BLaER1 (cell line): ENCODE measurements at regions not wholly inside any gene's neighbourhood (a gene's known extent, or its start where the extent isn't known, plus 50 kb on each side); places are given as distances from the start of the nearest gene placed in this dataset.

Experiments used
- H3K27ac ChIP-seq: shearing (Covaris generic); formaldehyde crosslinking; 2 replicates; pipeline ENCODE4 v1.8.1; 2022
- H3K27me3 ChIP-seq: shearing (Covaris generic); formaldehyde crosslinking; 2 replicates; pipeline ENCODE4 v1.8.1; 2022
- H3K36me3 ChIP-seq: shearing (Covaris generic); formaldehyde crosslinking; 2 replicates; pipeline ENCODE4 v1.8.1; 2022
- H3K4me1 ChIP-seq: shearing (Covaris generic); formaldehyde crosslinking; 2 replicates; pipeline ENCODE4 v1.8.1; 2022
- H3K4me2 ChIP-seq: shearing (Covaris generic); formaldehyde crosslinking; 2 replicates; pipeline ENCODE4 v1.8.1; 2022
- H3K4me3 ChIP-seq: shearing (Covaris generic); formaldehyde crosslinking; 2 replicates; pipeline ENCODE4 v1.8.1; 2022
- H3K9ac ChIP-seq: shearing (Covaris generic); formaldehyde crosslinking; 2 replicates; pipeline ENCODE4 v1.8.1; 2022
- H3K9me3 ChIP-seq: shearing (Covaris generic); formaldehyde crosslinking; 2 replicates; pipeline ENCODE4 v1.8.1; 2022
- H4K20me1 ChIP-seq: shearing (Covaris generic); formaldehyde crosslinking; 2 replicates; pipeline ENCODE4 v1.8.1; 2022
- Cebpa-rat ChIP-seq: shearing (Covaris generic); IDR thresholded peaks from 2 replicates; pipeline ENCODE4 v1.8.1; 2022

GRCh38 chr18:8975624-8976023, 126.9 kb upstream of the NDUFV2 start:
- Histone ChIP-seq H3K36me3 (no peaks in the 10 kb centered on the region), H3K4me3 (no peak overlapping the region), H3K27ac (0 out of 2 replicates have a peak overlapping the region, but pooled peaks have one; percentile 4), H3K9ac (no peak overlapping the region), H3K4me1 (peaks cover 63% of the 10 kb centered on the region), H4K20me1 (no peaks in the 10 kb centered on the region), H3K27me3 (no peaks in the 10 kb centered on the region), H3K4me2 (peak overlapping the region; percentile 47), H3K9me3 (peaks cover 17% of the 10 kb centered on the region)
- no peak for TF ChIP-seq Cebpa-rat

GRCh38 chr18:8976606-8977005, 125.9 kb upstream of the NDUFV2 start:
- Histone ChIP-seq H3K9me3 (peaks cover 17% of the 10 kb centered on the region), H3K4me3 (no peak overlapping the region), H3K27ac (no peak overlapping the region), H3K36me3 (no peaks in the 10 kb centered on the region), H3K4me2 (peak overlapping the region; percentile 47), H3K9ac (no peak overlapping the region), H3K27me3 (no peaks in the 10 kb centered on the region), H3K4me1 (peaks cover 69% of the 10 kb centered on the region), H4K20me1 (no peaks in the 10 kb centered on the region)
- TF ChIP-seq Cebpa-rat = no peak

DNA sequence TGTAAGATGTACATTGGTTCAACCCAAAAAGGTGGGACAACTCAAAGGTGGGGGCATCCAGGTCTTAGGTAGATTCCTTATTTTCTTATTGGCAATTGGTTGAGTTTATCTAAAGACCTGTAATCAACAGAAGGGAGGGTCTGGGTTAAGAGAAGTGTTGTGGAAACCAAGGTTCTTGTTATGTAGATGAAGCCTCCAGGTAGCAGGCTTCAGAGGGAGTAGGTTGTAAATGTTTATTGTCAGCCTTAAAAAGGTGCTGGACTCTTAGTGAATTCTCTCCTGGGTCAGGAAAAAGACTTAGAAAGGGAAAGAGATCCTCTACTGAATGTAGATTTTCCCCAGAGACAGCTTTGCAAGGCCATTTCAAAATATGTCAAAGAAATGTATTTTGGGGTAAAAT, 125.3 kb upstream of the NDUFV2 start:
- no peaks in the 10 kb centered on the region for H3K27me3 ChIP-seq
- H3K4me1 ChIP-seq = peaks cover 69% of the 10 kb centered on the region
- TF ChIP-seq Cebpa-rat = no peak
- no peaks in the 10 kb centered on the region for H3K36me3 ChIP-seq
- H3K27ac ChIP-seq = no peak overlapping the region
- no peak overlapping the region for H3K4me3 ChIP-seq
- H3K9me3 ChIP-seq = peaks cover 17% of the 10 kb centered on the region
- H3K9ac ChIP-seq = no peak overlapping the region
- no peaks in the 10 kb centered on the region for H4K20me1 ChIP-seq
- H3K4me2 ChIP-seq = peak overlapping the region; percentile 72; the same call in 1 of the 2 replicates

GRCh38 chr18:8977701-8978100, 124.8 kb upstream of the NDUFV2 start:
- peaks cover 73% of the 10 kb centered on the region for H3K4me1 ChIP-seq
- no peaks in the 10 kb centered on the region for H4K20me1 ChIP-seq
- TF ChIP-seq Cebpa-rat = no peak
- H3K9me3 ChIP-seq = peaks cover 17% of the 10 kb centered on the region
- H3K27me3 ChIP-seq = no peaks in the 10 kb centered on the region
- no peaks in the 10 kb centered on the region for H3K36me3 ChIP-seq
- H3K27ac ChIP-seq = peak overlapping the region; percentile 49
- H3K4me2 ChIP-seq = peak overlapping the region; percentile 72
- H3K4me3 ChIP-seq = no peak overlapping the region
- no peak overlapping the region for H3K9ac ChIP-seq

GRCh38 chr18:8978394-8978793, 124.1 kb upstream of the NDUFV2 start:
- no peaks in the 10 kb centered on the region for H3K36me3 ChIP-seq
- TF ChIP-seq Cebpa-rat = no peak
- no peak overlapping the region for H3K9ac ChIP-seq
- H3K4me3 ChIP-seq = no peak overlapping the region
- peak overlapping the region; percentile 49 for H3K27ac ChIP-seq
- H3K27me3 ChIP-seq = no peaks in the 10 kb centered on the region
- peaks cover 80% of the 10 kb centered on the region for H3K4me1 ChIP-seq
- H3K4me2 ChIP-seq = peak overlapping the region; percentile 72
- peaks cover 13% of the 10 kb centered on the region for H3K9me3 ChIP-seq
- no peaks in the 10 kb centered on the region for H4K20me1 ChIP-seq

DNA sequence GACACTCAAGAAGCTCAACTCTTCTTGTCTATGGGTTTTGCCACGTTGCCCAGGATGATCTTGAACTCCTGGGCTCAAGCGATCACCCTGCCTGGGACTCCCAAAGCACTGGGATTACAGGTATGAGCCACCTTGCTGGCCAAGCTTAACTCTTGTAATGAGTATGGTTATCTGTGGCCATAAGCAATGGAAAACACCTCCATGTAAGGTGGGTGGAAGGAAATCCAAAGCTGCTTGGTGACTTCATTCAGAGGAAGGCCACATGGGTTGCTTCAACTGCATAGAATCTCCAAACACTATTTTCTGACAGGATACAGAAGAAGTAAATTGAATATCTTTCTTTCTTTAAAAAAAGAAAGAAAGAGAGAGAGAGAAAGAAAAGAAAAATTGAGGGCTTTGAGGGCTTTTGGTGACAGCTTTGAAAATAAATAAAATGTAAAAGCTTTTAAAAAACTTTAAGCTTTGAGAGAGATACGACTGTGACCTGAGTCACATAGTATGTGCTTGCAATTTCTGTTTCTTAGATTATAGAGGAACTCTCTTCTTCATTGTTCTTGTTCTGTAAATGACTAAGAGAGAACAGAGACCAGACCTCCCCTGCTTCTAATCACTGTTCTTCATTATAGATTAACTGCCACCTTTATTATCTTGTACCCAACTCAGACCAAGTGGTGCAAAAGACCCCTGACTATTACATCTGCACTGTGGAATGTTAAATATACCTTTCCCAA, 123.1 kb upstream of the NDUFV2 start:
- Histone ChIP-seq H4K20me1 (no peaks in the 10 kb centered on the region), H3K9me3 (peaks cover 2% of the 10 kb centered on the region), H3K4me3 (no peak overlapping the region), H3K9ac (no peak overlapping the region), H3K27me3 (no peaks in the 10 kb centered on the region), H3K36me3 (no peaks in the 10 kb centered on the region), H3K4me1 (peaks cover 87% of the 10 kb centered on the region), H3K27ac (no peak overlapping the region), H3K4me2 (peak overlapping the region; percentile 72)
- TF ChIP-seq Cebpa-rat = no peak

GRCh38 chr18:8980496-8980895, 122.0 kb upstream of the NDUFV2 start:
- Histone ChIP-seq H3K27ac (peak overlapping the region; percentile 47), H3K4me3 (no peak overlapping the region), H3K9ac (no peak overlapping the region), H3K4me1 (peaks cover 91% of the 10 kb centered on the region), H4K20me1 (no peaks in the 10 kb centered on the region), H3K27me3 (no peaks in the 10 kb centered on the region), H3K4me2 (peak overlapping the region; percentile 80), H3K36me3 (no peaks in the 10 kb centered on the region), H3K9me3 (no peaks in the 10 kb centered on the region)
- no peak for TF ChIP-seq Cebpa-rat

DNA sequence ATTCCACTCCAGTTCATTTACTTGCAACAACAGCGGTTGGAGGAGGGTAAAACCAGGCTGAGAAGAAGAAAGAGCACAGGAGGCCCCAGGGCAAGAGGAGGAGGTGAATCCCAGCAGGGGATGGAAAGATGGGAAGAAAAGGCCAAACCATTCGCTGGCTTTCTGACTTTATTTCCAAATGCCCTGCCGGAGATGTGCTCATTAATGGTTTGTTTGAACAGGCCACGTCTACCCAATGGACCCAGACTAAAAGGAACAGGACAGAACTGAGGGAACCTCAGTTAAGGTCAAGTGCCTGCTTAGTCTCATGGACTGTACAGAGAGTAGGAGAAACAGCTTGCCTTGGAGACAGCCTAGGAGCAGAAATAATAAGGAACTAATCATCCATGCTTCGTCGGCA, 121.6 kb upstream of the NDUFV2 start:
- H3K27me3 ChIP-seq = no peaks in the 10 kb centered on the region
- peak overlapping the region; percentile 80 for H3K4me2 ChIP-seq
- peak overlapping the region; percentile 47 for H3K27ac ChIP-seq
- H4K20me1 ChIP-seq = no peaks in the 10 kb centered on the region
- no peaks in the 10 kb centered on the region for H3K36me3 ChIP-seq
- H3K9me3 ChIP-seq = no peaks in the 10 kb centered on the region
- H3K9ac ChIP-seq = no peak overlapping the region
- no peak for TF ChIP-seq Cebpa-rat
- no peak overlapping the region for H3K4me3 ChIP-seq
- H3K4me1 ChIP-seq = peaks cover 91% of the 10 kb centered on the region

- no peak for TF ChIP-seq Cebpa-rat
- peak overlapping the region; percentile 61 for H3K27ac ChIP-seq
- H3K27me3 ChIP-seq = no peaks in the 10 kb centered on the region
- H3K4me2 ChIP-seq = peak overlapping the region; percentile 80
- H4K20me1 ChIP-seq = no peaks in the 10 kb centered on the region
- no peaks in the 10 kb centered on the region for H3K36me3 ChIP-seq
- H3K9me3 ChIP-seq = no peaks in the 10 kb centered on the region
- no peak overlapping the region for H3K4me3 ChIP-seq
- peaks cover 91% of the 10 kb centered on the region for H3K4me1 ChIP-seq
- peak overlapping the region; percentile 42; the same call in 1 of the 2 replicates for H3K9ac ChIP-seq
These were observed 119.9 kb upstream of the NDUFV2 start for GRCh38 chr18:8982416-8983183.

DNA sequence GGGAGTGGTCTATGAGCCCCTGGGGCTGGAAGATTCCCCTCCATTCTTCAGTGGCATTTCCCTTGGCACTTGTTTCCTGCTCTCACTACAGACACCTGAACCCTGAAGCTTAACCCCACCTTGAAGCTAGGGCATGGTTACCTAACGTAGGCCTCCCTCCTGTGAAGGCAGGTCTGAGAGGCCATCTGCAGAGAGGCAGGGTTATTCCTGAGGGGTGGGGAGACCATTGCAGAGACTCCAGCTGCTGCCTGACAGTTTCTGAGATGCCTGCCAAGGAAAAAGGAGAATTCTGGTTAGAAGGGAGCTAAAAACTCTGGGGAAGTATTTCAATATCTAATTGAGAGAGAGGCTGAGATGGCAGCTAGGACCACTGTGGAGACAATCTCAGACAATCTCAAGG, 119.3 kb upstream of the NDUFV2 start:
- Histone ChIP-seq H3K27ac (peak overlapping the region; percentile 61), H3K9me3 (no peaks in the 10 kb centered on the region), H4K20me1 (no peaks in the 10 kb centered on the region), H3K9ac (peak overlapping the region; percentile 42; the same call in 1 of the 2 replicates), H3K4me3 (no peak overlapping the region), H3K36me3 (no peaks in the 10 kb centered on the region), H3K27me3 (no peaks in the 10 kb centered on the region), H3K4me2 (peak overlapping the region; percentile 80), H3K4me1 (peaks cover 91% of the 10 kb centered on the region)
- TF ChIP-seq Cebpa-rat = no peak
